Brain microvascular endothelial cell (primary cell): ENCODE measurements at regions not wholly inside any gene's neighbourhood (a gene's known extent, or its start where the extent isn't known, plus 50 kb on each side); places are given as distances from the start of the nearest gene placed in this dataset.
"Not testable (repeated sequence)": the region's sequence is repeated elsewhere in the genome, so short reads cannot be mapped to it uniquely, and the experiment has no call there.

Source experiments
- DNase-seq: peaks from one replicate; pipeline ENCODE4 v3.0.0-alpha.2; 2020
- H3K27ac ChIP-seq: fragments of 250-450 bp; sonication (Bioruptor Pico); 2 replicates; pipeline ENCODE4 v1.5.1; 2020; ENCODE audit warnings: mild to moderate bottlenecking, moderate library complexity
- H3K27me3 ChIP-seq: fragments of 250-450 bp; sonication (Bioruptor Pico); replicated peaks from 2 replicates; pipeline ENCODE4 v1.5.1; 2020; ENCODE audit warnings: mild to moderate bottlenecking
- H3K36me3 ChIP-seq: fragments of 250-450 bp; sonication (Bioruptor Pico); replicated peaks from 2 replicates; pipeline ENCODE4 v1.5.1; 2020; ENCODE audit warnings: mild to moderate bottlenecking
- H3K4me3 ChIP-seq: 2 replicates; pipeline ENCODE4 v1.5.1; 2011; ENCODE audit warnings: low read depth, mild to moderate bottlenecking, control low read depth, low read length, moderate library complexity
- in situ Hi-C: cut with HindIII; loops from 2 replicates; pipeline ENCODE4 v1.10.0; 2017; ENCODE audit warnings: low sequenced_read_pairs, low pct_ligation_motif_present
- TF ChIP-seq, protein P1 (sequence below): IDR thresholded peaks from 2 replicates; pipeline ENCODE4 v1.5.1; 2011; ENCODE audit warnings: low read depth, mild to moderate bottlenecking, moderate library complexity, low read length, control low read depth, inconsistent platforms; ENCODE audit errors: missing control alignments

DNA sequence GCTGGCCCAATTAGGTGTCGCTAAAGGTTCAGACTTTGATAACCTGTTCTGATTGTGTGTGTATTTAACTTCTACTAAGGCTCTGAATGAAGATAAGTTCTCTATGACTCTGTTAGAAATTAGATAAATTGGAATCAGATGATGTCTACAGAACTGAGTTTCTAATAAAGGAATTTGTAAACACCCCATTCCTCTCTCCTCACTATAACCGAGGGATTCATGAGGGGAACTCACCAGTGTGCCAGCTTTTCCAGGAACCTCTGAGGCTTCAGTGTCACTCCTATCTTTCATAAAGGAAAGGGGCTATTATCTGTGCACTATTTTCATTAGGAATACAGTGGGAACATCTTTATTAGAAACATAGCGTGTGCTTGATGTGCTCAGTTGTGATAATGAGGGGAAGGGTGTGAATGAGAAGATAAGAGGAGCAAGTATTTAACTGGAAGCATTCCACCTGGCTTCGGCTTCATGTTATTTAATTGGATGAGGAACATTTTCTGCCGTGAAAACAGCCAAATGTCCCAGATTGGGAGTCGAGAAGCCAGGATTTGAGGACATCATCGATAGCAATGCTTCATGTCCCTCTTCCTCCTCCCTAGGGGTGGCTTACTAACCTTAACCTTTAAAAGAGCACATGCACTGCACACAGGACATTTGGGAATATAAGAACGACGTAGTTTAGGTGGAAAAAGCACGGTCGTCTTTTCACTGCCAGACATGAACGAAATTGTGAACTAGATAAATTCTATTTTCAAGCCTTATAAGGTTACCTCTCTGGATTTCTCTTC is 84.8 kb upstream of the TCF4 start:
- DNase-seq: no peak
- Histone ChIP-seq H3K4me3 (no peak overlapping the region), H3K27ac (no peak overlapping the region), H3K36me3 (no peaks in the 10 kb centered on the region), H3K27me3 (no peaks in the 10 kb centered on the region)
- TF ChIP-seq, protein P1, sequence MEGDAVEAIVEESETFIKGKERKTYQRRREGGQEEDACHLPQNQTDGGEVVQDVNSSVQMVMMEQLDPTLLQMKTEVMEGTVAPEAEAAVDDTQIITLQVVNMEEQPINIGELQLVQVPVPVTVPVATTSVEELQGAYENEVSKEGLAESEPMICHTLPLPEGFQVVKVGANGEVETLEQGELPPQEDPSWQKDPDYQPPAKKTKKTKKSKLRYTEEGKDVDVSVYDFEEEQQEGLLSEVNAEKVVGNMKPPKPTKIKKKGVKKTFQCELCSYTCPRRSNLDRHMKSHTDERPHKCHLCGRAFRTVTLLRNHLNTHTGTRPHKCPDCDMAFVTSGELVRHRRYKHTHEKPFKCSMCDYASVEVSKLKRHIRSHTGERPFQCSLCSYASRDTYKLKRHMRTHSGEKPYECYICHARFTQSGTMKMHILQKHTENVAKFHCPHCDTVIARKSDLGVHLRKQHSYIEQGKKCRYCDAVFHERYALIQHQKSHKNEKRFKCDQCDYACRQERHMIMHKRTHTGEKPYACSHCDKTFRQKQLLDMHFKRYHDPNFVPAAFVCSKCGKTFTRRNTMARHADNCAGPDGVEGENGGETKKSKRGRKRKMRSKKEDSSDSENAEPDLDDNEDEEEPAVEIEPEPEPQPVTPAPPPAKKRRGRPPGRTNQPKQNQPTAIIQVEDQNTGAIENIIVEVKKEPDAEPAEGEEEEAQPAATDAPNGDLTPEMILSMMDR: no peak
- in situ Hi-C loops: no loop called here

DNA sequence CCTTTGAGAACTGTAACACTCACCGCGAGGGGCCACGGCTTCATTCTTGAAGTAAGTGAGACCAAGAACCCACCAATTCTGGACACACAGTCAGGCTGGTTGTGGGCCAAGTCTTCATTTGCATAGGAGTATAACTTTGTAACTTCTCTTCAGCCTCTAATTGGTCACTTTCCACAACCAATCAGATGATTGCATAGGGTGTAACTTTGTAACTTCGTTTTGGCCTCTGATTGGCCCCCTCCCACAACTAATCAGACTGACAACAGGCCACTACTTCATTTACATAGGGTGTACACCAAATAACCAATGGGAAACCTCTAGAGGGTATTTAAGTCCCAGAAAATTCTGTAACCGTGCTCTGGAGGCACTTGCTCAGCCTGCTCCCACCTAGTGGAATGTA is 77.5 kb upstream of the TCF4 start:
- H3K27ac ChIP-seq: no peak overlapping the region
- H3K36me3 ChIP-seq: no peaks in the 10 kb centered on the region
- H3K27me3 ChIP-seq: no peaks in the 10 kb centered on the region
- no peak overlapping the region for H3K4me3 ChIP-seq
- in situ Hi-C loops: no loop called here
- no peak for DNase-seq
- TF ChIP-seq, protein P1: no peak

DNA sequence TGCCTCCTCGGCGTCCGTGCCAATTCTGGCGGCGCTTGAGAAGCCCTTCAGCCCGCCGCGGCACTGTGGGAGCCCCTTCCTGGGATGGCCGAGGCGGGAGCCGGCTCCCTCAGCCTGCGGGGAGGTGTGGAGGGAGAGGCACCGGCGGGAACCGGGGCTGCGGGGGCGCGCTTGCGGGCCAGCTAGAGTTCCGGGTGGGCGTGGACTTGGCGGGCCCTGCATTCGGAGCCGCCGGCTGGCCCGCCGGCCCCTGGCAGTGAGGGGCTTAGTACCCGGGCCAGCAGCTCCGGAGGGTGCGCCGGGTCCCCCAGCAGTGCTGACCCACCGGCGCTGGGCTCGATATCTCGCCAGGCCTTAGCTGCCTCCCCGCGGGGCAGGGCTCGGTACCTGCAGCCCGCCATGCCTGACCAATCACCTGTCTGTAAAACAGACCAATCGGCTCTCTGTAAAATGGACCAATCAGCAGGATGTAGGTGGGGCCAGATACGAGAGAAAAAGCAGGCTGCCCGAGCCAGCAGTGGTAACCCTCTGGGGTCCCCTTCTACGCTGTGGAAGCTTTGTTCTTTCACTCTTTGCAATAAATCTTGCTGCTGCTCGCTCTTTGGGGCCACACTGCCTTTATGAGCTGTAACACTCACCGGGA is 76.9 kb upstream of the TCF4 start:
- in situ Hi-C loops, DNase-seq: not testable (repeated sequence)

DNA sequence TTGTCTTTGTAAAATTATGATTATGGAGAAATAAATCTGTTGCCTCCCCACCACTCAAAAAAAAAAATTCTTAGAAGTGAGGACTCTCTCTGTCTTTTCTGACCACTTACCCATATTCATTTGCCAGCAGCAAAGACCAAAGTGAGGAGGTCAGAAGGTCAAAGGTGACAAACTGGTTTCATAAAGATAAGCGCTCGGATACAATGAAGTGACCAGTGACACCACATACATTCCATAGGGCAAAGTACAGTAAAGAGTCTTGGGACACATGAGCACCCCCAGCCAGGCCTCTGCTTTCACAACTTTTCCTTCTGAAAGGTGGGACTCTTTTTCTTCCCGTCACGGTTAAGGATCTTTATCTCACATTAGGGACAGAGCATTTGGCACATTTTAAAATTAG is 75.9 kb upstream of the TCF4 start:
- in situ Hi-C loops: no loop called here
- DNase-seq: no peak
- H3K36me3 ChIP-seq: no peaks in the 10 kb centered on the region
- no peak overlapping the region for H3K4me3 ChIP-seq
- H3K27me3 ChIP-seq: no peaks in the 10 kb centered on the region
- no peak overlapping the region for H3K27ac ChIP-seq
- TF ChIP-seq, protein P1: no peak

More for the DNA sequence above, 76.9 kb upstream of the TCF4 start:
- H3K4me3 ChIP-seq, H3K36me3 ChIP-seq, H3K27ac ChIP-seq, H3K27me3 ChIP-seq: not testable (repeated sequence)

DNA sequence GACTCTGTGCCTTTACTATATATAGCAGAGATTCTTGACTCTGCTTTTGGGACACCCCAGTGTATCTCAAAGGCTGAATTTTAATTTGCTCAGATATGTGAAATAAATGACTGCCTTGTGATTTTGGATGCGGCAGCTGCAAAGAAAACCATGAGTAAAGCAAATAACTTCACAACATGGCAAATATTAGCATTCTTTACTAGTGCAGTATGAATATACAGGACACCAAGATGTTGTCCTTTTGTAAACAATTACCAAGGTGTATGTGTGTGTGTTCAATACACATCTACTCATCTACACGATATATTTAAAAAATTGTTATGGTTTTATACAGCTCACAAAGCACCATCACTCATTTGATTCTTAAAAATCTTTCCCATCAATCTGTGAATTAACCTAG is 70.6 kb upstream of the TCF4 start:
- in situ Hi-C loops: no loop called here

More for the DNA sequence above, 70.6 kb upstream of the TCF4 start:
- Histone ChIP-seq H3K27me3 (no peaks in the 10 kb centered on the region), H3K4me3 (no peak overlapping the region), H3K36me3 (no peaks in the 10 kb centered on the region), H3K27ac (no peak overlapping the region)
- DNase-seq: no peak
- TF ChIP-seq, protein P1: no peak
